ENCODE measurements at regions not wholly inside any gene's neighbourhood (a gene's known extent, or its start where the extent isn't known, plus 50 kb on each side); places are given as distances from the start of the nearest gene placed in this dataset.
"Not testable (repeated sequence)": the region's sequence is repeated elsewhere in the genome, so short reads cannot be mapped to it uniquely, and the experiment has no call there.

DNA sequence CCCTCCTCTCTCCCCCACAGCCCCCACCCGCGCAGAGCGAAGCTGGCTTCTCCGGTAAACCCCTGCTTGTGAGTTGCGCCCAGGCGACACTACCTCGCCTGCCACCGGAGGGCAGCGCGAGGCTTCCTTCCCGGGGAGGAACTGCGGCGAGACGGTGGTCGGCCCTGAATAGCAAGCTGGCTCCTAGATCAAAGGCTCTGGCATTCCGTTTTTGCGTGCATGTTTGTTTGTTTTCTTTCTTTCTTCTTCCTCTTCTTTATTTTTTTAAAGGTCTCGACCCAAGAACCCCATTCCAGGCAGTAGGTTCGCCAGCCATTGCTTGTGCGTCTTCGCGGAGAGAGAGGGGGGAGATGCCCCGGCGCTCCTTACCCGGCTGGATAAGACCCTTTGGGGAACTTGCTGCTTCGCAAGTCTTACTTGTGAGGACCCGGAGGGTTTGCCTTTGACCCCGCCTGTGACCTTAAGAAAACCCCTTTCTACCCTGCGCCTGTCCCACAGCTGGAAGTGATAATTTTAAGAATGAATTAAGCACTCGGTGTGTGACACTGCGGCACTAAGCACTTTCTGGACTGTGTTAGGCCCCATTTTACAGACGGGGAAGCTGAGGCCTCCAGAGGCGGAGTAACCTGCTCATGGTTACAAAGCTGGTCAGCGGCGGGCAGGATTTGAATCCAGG lies 92.7 kb upstream of the SIRPA start:
- TF ChIP-seq, protein P1, sequence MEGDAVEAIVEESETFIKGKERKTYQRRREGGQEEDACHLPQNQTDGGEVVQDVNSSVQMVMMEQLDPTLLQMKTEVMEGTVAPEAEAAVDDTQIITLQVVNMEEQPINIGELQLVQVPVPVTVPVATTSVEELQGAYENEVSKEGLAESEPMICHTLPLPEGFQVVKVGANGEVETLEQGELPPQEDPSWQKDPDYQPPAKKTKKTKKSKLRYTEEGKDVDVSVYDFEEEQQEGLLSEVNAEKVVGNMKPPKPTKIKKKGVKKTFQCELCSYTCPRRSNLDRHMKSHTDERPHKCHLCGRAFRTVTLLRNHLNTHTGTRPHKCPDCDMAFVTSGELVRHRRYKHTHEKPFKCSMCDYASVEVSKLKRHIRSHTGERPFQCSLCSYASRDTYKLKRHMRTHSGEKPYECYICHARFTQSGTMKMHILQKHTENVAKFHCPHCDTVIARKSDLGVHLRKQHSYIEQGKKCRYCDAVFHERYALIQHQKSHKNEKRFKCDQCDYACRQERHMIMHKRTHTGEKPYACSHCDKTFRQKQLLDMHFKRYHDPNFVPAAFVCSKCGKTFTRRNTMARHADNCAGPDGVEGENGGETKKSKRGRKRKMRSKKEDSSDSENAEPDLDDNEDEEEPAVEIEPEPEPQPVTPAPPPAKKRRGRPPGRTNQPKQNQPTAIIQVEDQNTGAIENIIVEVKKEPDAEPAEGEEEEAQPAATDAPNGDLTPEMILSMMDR (IDR thresholded peaks at IDR 0.05; ENCODE audit: low read depth, low read length, missing control alignments), result peak; percentile 53
- peak overlapping the region; percentile 41 for H3K4me3 ChIP-seq (replicated peaks; ENCODE audit: low read depth, low read length)
- no peak for DNase-seq (ENCODE audit: extremely low read depth, low read depth)

DNA sequence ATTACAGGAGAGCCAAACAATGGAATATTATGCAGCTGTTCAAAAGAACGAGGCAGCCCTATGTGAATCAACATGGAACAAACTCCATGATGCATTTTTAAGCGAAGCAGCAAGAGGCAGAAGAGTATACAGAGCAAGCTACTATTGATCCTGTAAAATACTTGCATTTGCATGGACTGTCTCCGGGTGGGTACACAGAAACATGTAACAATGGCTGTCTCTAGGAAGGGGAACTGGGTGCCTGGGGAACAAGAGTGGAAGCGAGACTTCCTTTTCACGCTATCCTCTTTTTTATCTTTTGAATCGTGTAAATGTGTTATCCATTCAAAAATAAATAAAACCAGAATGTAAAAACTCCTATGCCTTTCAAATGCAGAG lies 93.3 kb upstream of the SIRPA start:
- H3K4me3 ChIP-seq (replicated peaks; ENCODE audit: low read depth, low read length), result no peak overlapping the region

DNA sequence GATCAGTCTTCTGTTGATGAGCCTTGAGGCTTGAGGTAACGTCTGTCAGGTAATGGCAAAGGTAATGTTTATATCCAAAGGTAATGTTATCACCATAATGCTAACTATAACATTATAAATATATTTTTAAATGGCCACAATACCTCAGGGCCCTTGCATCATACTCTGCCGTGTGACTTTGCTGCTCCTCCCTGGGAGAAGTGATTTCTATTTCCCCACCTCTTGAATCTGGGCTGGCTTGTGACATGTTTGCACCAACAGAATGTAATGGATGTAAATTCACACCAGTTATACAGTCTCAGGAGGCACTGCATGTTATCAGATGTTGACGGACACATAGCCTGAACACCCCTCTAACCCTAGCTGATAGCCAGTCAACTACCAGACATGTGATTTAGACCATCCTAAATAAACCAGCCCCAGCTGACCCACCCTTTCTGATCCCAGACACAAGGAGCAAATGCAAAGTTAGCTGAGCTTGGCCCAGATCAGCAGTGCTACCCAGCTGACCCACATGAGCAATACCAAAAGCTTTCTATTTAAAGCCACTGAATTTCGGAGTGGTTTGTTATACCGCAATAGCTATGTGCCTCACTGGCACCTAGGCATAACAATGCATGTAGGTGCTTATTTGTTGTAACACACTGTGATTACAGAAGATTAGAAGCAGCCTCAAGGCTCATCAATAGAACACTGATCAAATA lies 93.8 kb upstream of the SIRPA start:
- TF ChIP-seq, protein P1 (IDR thresholded peaks at IDR 0.05; ENCODE audit: low read depth, low read length, missing control alignments), result no peak
- no peak for DNase-seq (ENCODE audit: extremely low read depth, low read depth)
- no peak overlapping the region for H3K4me3 ChIP-seq (replicated peaks; ENCODE audit: low read depth, low read length)

More for the DNA sequence above, 93.3 kb upstream of the SIRPA start:
- TF ChIP-seq, protein P1 (IDR thresholded peaks at IDR 0.05; ENCODE audit: low read depth, low read length, missing control alignments), result no peak
- DNase-seq (ENCODE audit: extremely low read depth, low read depth), result no peak

- DNase-seq (ENCODE audit: extremely low read depth, low read depth), result no peak
- H3K4me3 ChIP-seq (replicated peaks; ENCODE audit: low read depth, low read length), result no peak overlapping the region
- TF ChIP-seq, protein P1 (IDR thresholded peaks at IDR 0.05; ENCODE audit: low read depth, low read length, missing control alignments), result peak; percentile 29
These were observed 94.4 kb upstream of the SIRPA start for GRCh38 chr20:1800777-1801176.

- no peak for DNase-seq (ENCODE audit: extremely low read depth, low read depth)
- no peak overlapping the region for H3K4me3 ChIP-seq (replicated peaks; ENCODE audit: low read depth, low read length)
- TF ChIP-seq, protein P1 (IDR thresholded peaks at IDR 0.05; ENCODE audit: low read depth, low read length, missing control alignments), result no peak
These were observed 95.0 kb upstream of the SIRPA start for GRCh38 chr20:1800180-1800579.

GRCh38 chr20:1799746-1800145 lies 95.5 kb upstream of the SIRPA start:
- not testable (repeated sequence) for H3K4me3 ChIP-seq (replicated peaks; ENCODE audit: low read depth, low read length); DNase-seq (ENCODE audit: extremely low read depth, low read depth)

GRCh38 chr20:1798982-1799381 lies 96.2 kb upstream of the SIRPA start:
- DNase-seq (ENCODE audit: extremely low read depth, low read depth), result no peak
- H3K4me3 ChIP-seq (replicated peaks; ENCODE audit: low read depth, low read length), result no peak overlapping the region
- TF ChIP-seq, protein P1 (IDR thresholded peaks at IDR 0.05; ENCODE audit: low read depth, low read length, missing control alignments), result no peak

Data from HFF-Myc (cell line).